Adrenal gland (tissue), 9 donors: ENCODE measurements at regions not wholly inside any gene's neighbourhood (a gene's known extent, or its start where the extent isn't known, plus 50 kb on each side); places are given as distances from the start of the nearest gene placed in this dataset.

ENCODE experiments used
- DNase-seq, 7 donors: peaks; one replicate each; pipeline ENCODE4 v3.0.0-alpha.2; 2019 to 2020
- H3K27ac ChIP-seq, 5 donors: fragments of 200-600 bp; sonication (generic) in 4 of 5; 1 replicate in 3 of 5; 2 replicates in 2 of 5; pipeline versions ENCODE4 v1.5.1 to v1.8.0; 2016 to 2020; ENCODE audit warnings: mild to moderate bottlenecking in 1 of 5
- H3K27me3 ChIP-seq: fragments of 200-600 bp; 2 replicates; pipeline ENCODE4 v1.8.0; 2021
- H3K36me3 ChIP-seq, 2 donors: fragments of 200-600 bp; replicated peaks in 1 of 2; 1 replicate in 1 of 2; 2 replicates in 1 of 2; pipeline versions ENCODE4 v1.5.1 to v1.8.0; 2018 to 2022
- H3K4me1 ChIP-seq, 2 donors: fragments of 200-600 bp; replicated peaks in 1 of 2; 1 replicate in 1 of 2; 2 replicates in 1 of 2; pipeline versions ENCODE4 v1.5.1 to v1.8.0; 2018 to 2021
- H3K4me3 ChIP-seq, 4 donors: fragments of 200-600 bp; sonication (generic) in 3 of 4; one replicate each; pipeline ENCODE4 v1.5.1; 2016 to 2018
- H3K9me3 ChIP-seq, 3 donors: fragments of 200-600 bp; sonication (generic) in 1 of 3; replicated peaks in 1 of 3; 1 replicate in 2 of 3; 2 replicates in 1 of 3; pipeline versions ENCODE4 v1.5.1 to v1.8.0; 2016 to 2021
- POLR2A ChIP-seq, 2 donors: fragments of 450-650 bp; IDR thresholded peaks; one replicate each; pipeline ENCODE4 v1.6.1; 2017; ENCODE audit warnings: antibody characterized with exemption in 2 of 2, mild to moderate bottlenecking in 2 of 2, moderate library complexity in 1 of 2
- WGBS, 4 donors: extraction: QIAGEN DNeasy Blood & Tissue Kit in 2 of 4; methylation state at CpG; one replicate each; pipeline versions ENCODE4 v1.1.5 to v1.1.7; 2013 to 2017; 5-methylcytosine and 5-hydroxymethylcytosine counted together
- intact Hi-C, 2 donors: fragments of 100-400 bp; cut with DNase I; formaldehyde crosslinking; loops; one replicate each; pipeline versions ENCODE4 v1.14.1 to v1.15.0; 2022 to 2023
- TF ChIP-seq, protein P1 (sequence below), 6 experiments: fragments of 450-650 bp in 4 of 6; fragments of 200-600 bp in 2 of 6; sonication (generic) in 1 of 6; IDR thresholded peaks; 1 replicate in 5 of 6; 2 replicates in 1 of 6; pipeline versions ENCODE4 v1.5.1 to v1.8.0; 2016 to 2021; ENCODE audit warnings: antibody characterized with exemption in 6 of 6, mild to moderate bottlenecking in 2 of 6, moderate library complexity in 1 of 6
- donor health status: healthy with polysubstance abuse.
- donor health status: Bipolar disorder and iron deficiency.
- donor health status: DM: yes; HTN: yes; CAD: no.
- donor health status: DM: no; HTN: no; CAD: no.
- donor health status: DM: no; HTN: no; CAD: no.

DNA sequence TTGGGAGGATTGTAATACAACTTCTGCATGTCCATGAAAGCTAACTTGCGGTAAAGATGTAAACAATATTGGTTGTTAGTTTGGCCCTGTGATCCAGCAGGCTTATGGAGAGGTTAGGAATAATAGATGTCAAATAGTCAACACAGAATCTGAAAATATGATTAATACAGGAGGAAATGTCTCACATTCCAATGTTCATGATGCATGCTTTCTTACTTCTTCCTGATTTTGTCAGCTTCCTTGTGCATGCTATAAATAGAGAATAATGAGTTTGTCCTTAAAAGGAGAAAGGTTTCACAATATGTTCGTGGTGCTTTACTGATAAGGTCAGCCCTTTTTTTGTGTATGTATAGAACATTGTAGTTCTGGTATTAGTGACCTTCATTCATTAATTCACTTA lies 136.7 kb downstream of the MMUT start:
- 8 to 21% (median 13%) methylated on average over 2 of the region's 2 CpGs for WGBS, 4 donors
- Histone ChIP-seq H3K27ac (no peak overlapping the region), H3K36me3 (no peaks in the 10 kb centered on the region), H3K4me1 (no peaks in the 10 kb centered on the region), H3K9me3 (no peaks in the 10 kb centered on the region), H3K4me3 (no peak overlapping the region), H3K27me3 (no peaks in the 10 kb centered on the region)
- intact Hi-C loops = no loop called here
- DNase-seq = no peak
- TF ChIP-seq, protein P1, sequence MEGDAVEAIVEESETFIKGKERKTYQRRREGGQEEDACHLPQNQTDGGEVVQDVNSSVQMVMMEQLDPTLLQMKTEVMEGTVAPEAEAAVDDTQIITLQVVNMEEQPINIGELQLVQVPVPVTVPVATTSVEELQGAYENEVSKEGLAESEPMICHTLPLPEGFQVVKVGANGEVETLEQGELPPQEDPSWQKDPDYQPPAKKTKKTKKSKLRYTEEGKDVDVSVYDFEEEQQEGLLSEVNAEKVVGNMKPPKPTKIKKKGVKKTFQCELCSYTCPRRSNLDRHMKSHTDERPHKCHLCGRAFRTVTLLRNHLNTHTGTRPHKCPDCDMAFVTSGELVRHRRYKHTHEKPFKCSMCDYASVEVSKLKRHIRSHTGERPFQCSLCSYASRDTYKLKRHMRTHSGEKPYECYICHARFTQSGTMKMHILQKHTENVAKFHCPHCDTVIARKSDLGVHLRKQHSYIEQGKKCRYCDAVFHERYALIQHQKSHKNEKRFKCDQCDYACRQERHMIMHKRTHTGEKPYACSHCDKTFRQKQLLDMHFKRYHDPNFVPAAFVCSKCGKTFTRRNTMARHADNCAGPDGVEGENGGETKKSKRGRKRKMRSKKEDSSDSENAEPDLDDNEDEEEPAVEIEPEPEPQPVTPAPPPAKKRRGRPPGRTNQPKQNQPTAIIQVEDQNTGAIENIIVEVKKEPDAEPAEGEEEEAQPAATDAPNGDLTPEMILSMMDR (IDR thresholded peaks at IDR 0.05) = no peak
- TF ChIP-seq POLR2A (IDR thresholded peaks at IDR 0.05) = no peak

GRCh38 chr6:49325891-49326290 lies 137.2 kb downstream of the MMUT start:
- no peak overlapping the region for H3K4me3 ChIP-seq
- WGBS, 4 donors = 33 to 71% (median 52%) methylated on average over 1 of the region's 1 CpG
- intact Hi-C loops = no loop called here
- H3K4me1 ChIP-seq = no peaks in the 10 kb centered on the region
- H3K27me3 ChIP-seq = no peaks in the 10 kb centered on the region
- no peak for DNase-seq
- H3K9me3 ChIP-seq = no peaks in the 10 kb centered on the region
- TF ChIP-seq, protein P1 (IDR thresholded peaks at IDR 0.05) = no peak
- TF ChIP-seq POLR2A (IDR thresholded peaks at IDR 0.05) = no peak
- H3K27ac ChIP-seq = no peak overlapping the region
- H3K36me3 ChIP-seq = no peaks in the 10 kb centered on the region

- H3K9me3 ChIP-seq = no peaks in the 10 kb centered on the region
- no peak for DNase-seq
- TF ChIP-seq, protein P1 (IDR thresholded peaks at IDR 0.05) = no peak
- TF ChIP-seq POLR2A (IDR thresholded peaks at IDR 0.05) = no peak
- H3K4me1 ChIP-seq = no peaks in the 10 kb centered on the region
- H3K36me3 ChIP-seq = no peaks in the 10 kb centered on the region
- intact Hi-C loops = no loop called here
- H3K4me3 ChIP-seq = no peak overlapping the region
- 37 to 72% (median 45%) methylated on average over 1 of the region's 1 CpG for WGBS, 4 donors
- no peak overlapping the region for H3K27ac ChIP-seq
- H3K27me3 ChIP-seq = no peaks in the 10 kb centered on the region
Observed at GRCh38 chr6:49322861-49323260, 140.2 kb downstream of the MMUT start.

DNA sequence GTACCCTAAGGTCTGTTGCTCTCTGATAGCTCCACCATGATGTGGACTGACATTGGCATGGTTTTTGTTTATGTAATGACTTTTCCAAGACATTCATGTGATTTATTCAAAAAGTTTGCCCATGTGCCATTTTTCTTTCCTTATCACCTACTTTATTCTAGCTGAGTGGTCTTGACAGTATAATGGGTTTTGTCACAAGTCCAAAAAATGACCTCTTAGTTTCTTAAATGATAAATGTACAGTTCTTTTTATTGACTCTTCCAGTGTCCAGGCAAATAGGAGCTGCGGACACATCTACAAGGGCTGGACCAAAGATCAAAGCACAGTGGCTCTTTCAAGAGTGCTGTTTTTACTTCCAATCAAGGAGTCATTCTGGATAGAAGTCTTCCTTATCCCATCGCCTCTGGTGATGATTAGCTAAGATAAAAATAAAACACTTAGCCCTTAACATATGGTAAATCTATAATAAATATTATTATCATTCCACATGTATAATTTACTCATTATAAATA lies 141.4 kb downstream of the MMUT start:
- intact Hi-C loops = no loop called here
- no peak for DNase-seq
- 21 to 42% (median 38%) methylated on average over 2 of the region's 2 CpGs for WGBS, 4 donors
- TF ChIP-seq POLR2A (IDR thresholded peaks at IDR 0.05) = no peak
- TF ChIP-seq, protein P1 (IDR thresholded peaks at IDR 0.05) = no peak
- H3K4me1 ChIP-seq = no peaks in the 10 kb centered on the region
- H3K27ac ChIP-seq = no peak overlapping the region
- no peaks in the 10 kb centered on the region for H3K36me3 ChIP-seq
- no peaks in the 10 kb centered on the region for H3K9me3 ChIP-seq
- no peaks in the 10 kb centered on the region for H3K27me3 ChIP-seq
- no peak overlapping the region for H3K4me3 ChIP-seq
